ENCODE measurements at regions not wholly inside any gene's neighbourhood (a gene's known extent, or its start where the extent isn't known, plus 50 kb on each side); places are given as distances from the start of the nearest gene placed in this dataset.
"Not testable (repeated sequence)": the region's sequence is repeated elsewhere in the genome, so short reads cannot be mapped to it uniquely, and the experiment has no call there.

DNA sequence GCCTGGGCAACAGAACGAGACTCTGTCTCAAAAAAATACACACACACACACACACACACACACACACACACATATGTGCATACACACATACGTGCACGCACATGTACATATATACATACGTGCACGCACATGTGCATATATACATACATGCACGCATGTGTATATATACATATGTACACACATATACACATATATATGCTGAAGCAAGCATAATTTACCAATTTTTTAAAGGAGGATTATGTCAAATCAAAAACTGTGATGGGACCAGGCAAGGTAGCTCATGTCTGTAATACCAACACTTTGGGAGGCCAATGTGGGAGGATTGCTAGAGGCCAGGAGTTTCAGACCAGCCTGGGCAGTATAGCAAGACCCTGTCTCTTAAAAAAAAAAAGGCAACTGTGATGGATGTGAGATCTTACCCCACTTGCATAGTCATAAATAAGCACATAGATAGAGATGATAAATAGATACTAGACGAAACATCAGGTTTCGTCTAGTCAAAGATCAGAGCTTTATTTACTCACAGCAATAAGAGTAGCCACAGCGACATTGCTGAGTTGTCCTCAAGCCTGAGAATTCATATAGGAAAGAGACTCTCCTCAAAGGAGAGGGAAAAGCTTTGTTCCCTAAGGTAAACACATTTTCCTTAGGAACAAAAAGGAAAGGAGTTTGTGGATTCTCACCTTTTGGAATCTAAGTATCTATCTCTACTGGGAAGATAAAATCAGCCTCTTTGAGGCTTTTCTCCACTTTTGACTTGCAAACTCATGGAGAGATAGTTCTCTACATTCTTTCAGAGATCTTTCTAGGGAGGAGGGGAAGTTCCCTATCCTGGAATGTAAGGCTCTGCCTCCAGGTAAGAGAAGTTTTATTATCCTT, 74.7 kb upstream of the AMN1 start:
- TF ChIP-seq CTCF (IDR thresholded peaks at IDR 0.05; ENCODE audit: extremely low read depth, missing control alignments) = no peak
- DNase-seq (ENCODE audit: low spot score) = no peak

DNA sequence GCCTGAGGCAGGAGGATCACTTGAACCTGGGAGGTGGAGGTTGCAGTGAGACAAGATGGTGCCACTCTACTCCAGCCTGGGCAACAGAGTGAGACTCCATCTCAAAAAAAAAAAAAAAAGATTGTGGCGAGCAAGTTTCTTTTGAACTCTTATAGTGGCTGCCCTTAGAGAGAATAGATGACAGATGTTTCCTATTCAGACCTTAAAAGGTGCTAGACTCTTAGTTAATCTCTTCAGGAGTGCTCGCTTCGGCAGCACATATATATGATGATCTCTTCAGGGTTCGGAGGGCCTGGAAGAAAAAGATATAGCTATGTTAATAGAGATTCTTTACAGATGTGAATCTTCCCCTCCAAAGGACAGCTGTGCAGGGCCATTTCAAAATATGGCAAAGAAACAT, 73.1 kb upstream of the AMN1 start:
- no peak for DNase-seq (ENCODE audit: low spot score)
- no peak for TF ChIP-seq CTCF (IDR thresholded peaks at IDR 0.05; ENCODE audit: extremely low read depth, missing control alignments)

GRCh38 chr12:31797230-31797872, 68.5 kb upstream of the AMN1 start:
- no peak for DNase-seq (ENCODE audit: low spot score)
- TF ChIP-seq CTCF (IDR thresholded peaks at IDR 0.05; ENCODE audit: extremely low read depth, missing control alignments) = no peak

DNA sequence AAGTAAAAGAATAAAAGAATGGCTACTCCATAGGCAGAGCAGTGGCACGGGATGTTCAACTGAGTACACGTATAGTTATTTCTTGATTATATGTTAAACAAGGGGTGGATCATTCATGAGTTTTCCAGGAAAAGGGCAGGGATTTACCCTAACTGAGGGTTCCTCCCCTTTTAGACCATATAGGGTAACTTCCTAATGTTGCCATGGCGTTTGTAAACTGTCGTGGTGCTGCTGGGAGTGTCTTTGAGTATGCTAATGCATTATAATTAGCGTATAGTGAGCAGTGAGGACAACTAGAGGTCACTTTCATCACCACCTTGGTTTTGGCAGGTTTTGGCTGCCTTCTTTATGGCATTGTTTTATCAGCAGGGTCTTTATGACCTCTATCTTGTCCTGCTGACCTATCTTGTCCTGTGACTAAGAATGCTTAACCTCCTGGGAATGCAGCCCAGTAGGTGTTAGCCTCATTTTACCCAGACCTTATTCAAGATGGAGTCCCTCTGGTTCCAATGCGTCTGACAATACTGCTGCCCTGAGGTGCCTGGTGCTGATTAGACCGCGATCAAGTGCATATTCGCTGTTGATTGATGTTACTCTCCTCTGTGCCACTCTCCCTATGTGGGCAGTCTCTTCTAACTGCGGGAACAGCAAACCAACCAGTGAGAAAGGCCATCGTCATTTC, 67.6 kb upstream of the AMN1 start:
- no peak for DNase-seq (ENCODE audit: low spot score)
- no peak for TF ChIP-seq CTCF (IDR thresholded peaks at IDR 0.05; ENCODE audit: extremely low read depth, missing control alignments)

GRCh38 chr12:31794745-31795144, 65.9 kb upstream of the AMN1 start:
- DNase-seq (ENCODE audit: low spot score) = no peak
- no peak for TF ChIP-seq CTCF (IDR thresholded peaks at IDR 0.05; ENCODE audit: extremely low read depth, missing control alignments)

DNA sequence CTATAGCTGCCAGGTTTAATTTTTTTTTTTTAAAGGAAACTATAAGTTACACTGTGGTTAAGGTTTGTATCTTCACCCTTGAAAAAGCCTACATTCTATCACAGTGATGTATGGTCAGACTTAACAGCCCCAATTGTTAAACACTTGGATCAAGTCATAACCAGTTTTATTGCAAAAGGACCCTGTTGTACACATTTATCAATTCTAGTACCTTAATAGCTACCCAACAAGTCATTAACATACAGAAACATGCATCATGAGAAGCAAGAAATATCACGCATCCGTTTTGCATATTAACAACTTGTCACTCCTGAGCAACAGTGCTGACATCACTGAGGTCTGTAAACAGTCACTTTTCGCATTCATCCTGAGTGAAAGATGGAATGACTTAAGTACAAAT, 62.4 kb upstream of the AMN1 start:
- DNase-seq (ENCODE audit: low spot score) = not testable (repeated sequence)

DNA sequence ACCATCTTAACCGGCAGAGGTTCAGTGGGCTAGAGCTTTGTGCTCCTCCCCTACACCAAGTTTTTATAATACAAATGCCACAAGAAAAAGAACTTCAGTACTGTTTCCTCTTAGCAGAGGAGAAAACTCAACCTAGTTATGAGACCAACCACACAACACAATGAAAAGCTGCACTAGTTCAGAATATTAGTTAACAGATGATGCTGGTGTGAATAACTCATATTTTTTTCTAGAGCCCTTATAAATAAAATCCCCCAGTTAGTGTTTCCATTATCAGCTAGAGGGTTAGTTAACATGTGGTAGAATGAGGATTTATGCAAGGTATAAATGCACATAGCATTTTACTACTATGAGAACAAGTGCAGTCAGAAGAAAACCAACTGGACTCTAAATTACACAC, 61.9 kb upstream of the AMN1 start:
- no peak for TF ChIP-seq CTCF (IDR thresholded peaks at IDR 0.05; ENCODE audit: extremely low read depth, missing control alignments)
- DNase-seq (ENCODE audit: low spot score) = no peak

All from GM20000 (cell line).